Subcutaneous abdominal adipose tissue (tissue), 5 donors: ENCODE measurements at regions not wholly inside any gene's neighbourhood (a gene's known extent, or its start where the extent isn't known, plus 50 kb on each side); places are given as distances from the start of the nearest gene placed in this dataset.
A peak's percentile ranks its signal among the peaks of the same experiment; 100 is the strongest.
"Not testable (repeated sequence)": the region's sequence is repeated elsewhere in the genome, so short reads cannot be mapped to it uniquely, and the experiment has no call there.

Source experiments
- H3K27ac ChIP-seq: one replicate; pipeline ENCODE4 v1.7.0; 2013; ENCODE audit warnings: low read depth, mild to moderate bottlenecking, inconsistent platforms, low read length, moderate library complexity
- H3K27me3 ChIP-seq, 5 donors: one replicate each; pipeline ENCODE4 v1.7.0; 2013; ENCODE audit warnings: low read length in 5 of 5, inconsistent platforms in 1 of 5; ENCODE audit not compliant: control insufficient read depth in 5 of 5, insufficient read depth in 4 of 5
- H3K36me3 ChIP-seq, 5 donors: one replicate each; pipeline ENCODE4 v1.7.0; 2013; ENCODE audit warnings: low read length in 5 of 5; ENCODE audit not compliant: control insufficient read depth in 5 of 5, insufficient read depth in 5 of 5
- H3K4me1 ChIP-seq, 5 donors: one replicate each; pipeline ENCODE4 v1.7.0; 2013; ENCODE audit warnings: low read length in 5 of 5, mild to moderate bottlenecking in 3 of 5, moderate library complexity in 1 of 5; ENCODE audit not compliant: control insufficient read depth in 5 of 5, insufficient read depth in 5 of 5
- H3K4me3 ChIP-seq, 5 donors: one replicate each; pipeline ENCODE4 v1.7.0; 2013; ENCODE audit warnings: low read length in 5 of 5, low read depth in 1 of 5
- H3K9ac ChIP-seq, 5 donors: one replicate each; pipeline ENCODE4 v1.7.0; 2013; ENCODE audit warnings: low read length in 5 of 5, mild to moderate bottlenecking in 4 of 5, moderate library complexity in 3 of 5
- H3K9me3 ChIP-seq, 5 donors: one replicate each; pipeline ENCODE4 v1.7.0; 2013; ENCODE audit warnings: low read length in 5 of 5; ENCODE audit not compliant: control insufficient read depth in 5 of 5
- donor health status: healthy.
- donor health status: healthy.
- donor health status: healthy.
- donor health status: healthy.
- donor health status: healthy.

- Histone ChIP-seq H3K4me1 (peaks cover 6 to 35% (median 29%) of the 10 kb centered on the region in 5 donors), H3K27ac (peak overlapping the region; percentile 16), H3K9ac (peak overlapping the region in 3 of 5 donors; percentile 54 to 72 (median 70)), H3K4me3 (peak overlapping the region; percentile 48 to 70 (median 62))
- not testable (repeated sequence) for H3K27me3 ChIP-seq, H3K36me3 ChIP-seq, H3K9me3 ChIP-seq
These were observed 113.6 kb downstream of the KLF13 start for GRCh38 chr15:31440216-31440615.

- Histone ChIP-seq H3K9ac (peak overlapping the region in 4 of 5 donors; percentile 54 to 72 (median 64)), H3K9me3 (no peaks in the 10 kb centered on the region), H3K4me3 (peak overlapping the region; percentile 61 to 70 (median 66)), H3K36me3 (no peaks in the 10 kb centered on the region), H3K27me3 (no peaks in the 10 kb centered on the region), H3K4me1 (peaks cover 0 to 29% (median 23%) of the 10 kb centered on the region in 5 donors), H3K27ac (peak overlapping the region; percentile 16)
These were observed 114.2 kb downstream of the KLF13 start for GRCh38 chr15:31440754-31441311.

DNA sequence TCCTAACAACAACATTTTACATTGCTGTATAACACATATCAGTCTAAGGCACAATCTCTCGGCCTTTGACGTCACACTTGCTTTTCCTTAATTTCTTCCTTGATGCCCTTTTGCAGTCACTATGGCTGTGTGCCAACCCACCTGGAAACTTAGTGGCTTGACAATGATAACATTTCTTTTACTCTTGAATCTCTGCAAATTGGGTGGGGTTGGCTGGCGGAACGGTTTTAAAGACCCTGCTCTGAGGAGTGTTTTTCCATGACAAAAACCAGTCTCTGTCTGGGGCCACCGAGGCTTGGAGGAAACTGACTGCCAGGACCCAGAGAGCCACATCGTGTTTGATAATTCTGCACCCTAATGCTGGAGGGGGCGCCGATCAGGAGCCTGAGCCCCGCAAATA lies 115.6 kb downstream of the KLF13 start:
- Histone ChIP-seq H3K36me3 (no peaks in the 10 kb centered on the region), H3K4me3 (no peak overlapping the region), H3K9me3 (no peaks in the 10 kb centered on the region), H3K4me1 (peaks cover 0 to 25% (median 18%) of the 10 kb centered on the region in 5 donors), H3K27ac (peak overlapping the region; percentile 60), H3K9ac (no peak overlapping the region), H3K27me3 (no peaks in the 10 kb centered on the region)

GRCh38 chr15:31442699-31443111 lies 116.1 kb downstream of the KLF13 start:
- Histone ChIP-seq H3K4me1 (peaks cover 0 to 25% (median 18%) of the 10 kb centered on the region in 5 donors), H3K36me3 (no peaks in the 10 kb centered on the region), H3K4me3 (no peak overlapping the region), H3K9ac (no peak overlapping the region), H3K27me3 (no peaks in the 10 kb centered on the region), H3K9me3 (no peaks in the 10 kb centered on the region), H3K27ac (peak overlapping the region; percentile 60)

DNA sequence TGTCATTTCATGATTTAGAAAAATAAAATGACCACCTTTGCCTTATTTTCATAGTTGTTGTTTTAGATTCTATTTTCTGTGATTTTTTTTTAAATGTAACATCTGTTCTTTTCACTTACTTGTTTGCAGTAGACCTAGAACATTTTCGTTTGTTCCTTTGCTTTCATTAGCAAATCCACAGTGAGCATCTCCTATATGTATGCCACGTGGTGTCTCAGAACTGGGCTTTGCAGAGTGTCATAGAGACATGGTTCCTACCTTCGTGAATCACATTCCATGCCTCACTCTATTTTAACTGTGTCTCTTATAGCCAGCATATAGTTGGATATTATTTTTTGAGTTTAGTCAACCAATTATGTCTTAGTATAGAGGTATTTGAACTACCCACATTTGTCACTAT lies 118.2 kb downstream of the KLF13 start:
- Histone ChIP-seq H3K9me3 (no peaks in the 10 kb centered on the region), H3K4me3 (no peak overlapping the region), H3K4me1 (peaks cover 0 to 36% (median 21%) of the 10 kb centered on the region in 5 donors), H3K9ac (no peak overlapping the region), H3K27me3 (no peaks in the 10 kb centered on the region), H3K27ac (no peak overlapping the region), H3K36me3 (no peaks in the 10 kb centered on the region)

DNA sequence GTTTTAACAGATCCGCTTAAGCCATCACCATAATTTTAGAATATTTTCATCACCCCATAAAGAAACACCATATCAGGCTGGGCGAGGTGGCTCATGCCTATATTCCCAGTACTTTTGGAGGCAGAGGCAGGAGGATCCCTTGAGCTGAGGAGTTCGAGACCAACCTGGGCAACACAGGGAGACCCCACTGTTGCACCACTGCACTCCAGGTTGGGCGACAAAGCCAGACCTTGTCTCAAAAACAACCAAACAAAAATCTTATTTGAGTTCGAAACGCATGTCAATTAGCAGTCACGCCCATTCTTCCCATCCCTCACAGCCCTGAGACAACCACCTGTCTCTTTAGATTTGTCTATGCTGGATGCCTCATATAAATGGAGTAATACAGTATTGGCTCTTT lies 119.9 kb downstream of the KLF13 start:
- Histone ChIP-seq H3K36me3 (no peaks in the 10 kb centered on the region), H3K4me1 (peaks cover 0 to 24% (median 10%) of the 10 kb centered on the region in 5 donors), H3K27ac (no peak overlapping the region), H3K9me3 (peaks cover 0 to 5% (median 0%) of the 10 kb centered on the region in 5 donors), H3K4me3 (no peak overlapping the region), H3K9ac (no peak overlapping the region), H3K27me3 (no peaks in the 10 kb centered on the region)

DNA sequence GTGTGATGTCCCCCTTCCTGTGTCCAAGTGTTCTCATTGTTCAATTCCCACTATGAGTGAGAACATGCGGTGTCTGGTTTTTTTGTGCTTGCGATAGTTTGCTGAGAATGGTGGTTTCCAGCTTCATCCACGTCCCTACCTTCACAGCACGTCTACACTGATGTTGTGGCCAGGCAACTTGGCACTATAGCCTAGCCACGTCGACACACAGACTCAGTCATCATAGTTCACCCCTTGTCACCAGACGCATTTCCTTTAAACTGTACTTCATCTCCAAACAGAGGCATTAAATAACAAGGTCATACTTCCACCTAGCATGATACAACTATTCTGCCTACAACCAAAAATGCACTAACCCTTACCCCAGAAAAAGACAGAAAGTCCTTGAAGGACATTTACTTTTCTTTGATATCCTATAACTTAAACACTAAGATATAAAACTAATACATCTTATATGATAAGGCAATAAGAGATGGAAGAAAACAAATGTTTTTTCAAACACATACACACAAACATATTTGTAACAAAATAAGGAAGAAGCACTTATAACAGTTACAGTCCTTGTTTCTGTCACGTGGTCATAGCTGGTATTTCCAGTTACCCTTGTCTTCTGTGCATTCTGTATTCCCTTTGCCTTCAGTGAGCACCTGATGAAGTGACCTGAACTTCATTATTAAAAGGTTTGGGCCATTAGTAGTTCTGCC lies 121.4 kb downstream of the KLF13 start:
- no peak overlapping the region for H3K4me3 ChIP-seq
- no peaks in the 10 kb centered on the region for H3K36me3 ChIP-seq
- H3K4me1 ChIP-seq, result peaks cover 0 to 14% (median 3%) of the 10 kb centered on the region in 5 donors
- peaks cover 0 to 5% (median 0%) of the 10 kb centered on the region in 5 donors for H3K9me3 ChIP-seq
- no peaks in the 10 kb centered on the region for H3K27me3 ChIP-seq
- no peak overlapping the region for H3K9ac ChIP-seq
- no peak overlapping the region for H3K27ac ChIP-seq

DNA sequence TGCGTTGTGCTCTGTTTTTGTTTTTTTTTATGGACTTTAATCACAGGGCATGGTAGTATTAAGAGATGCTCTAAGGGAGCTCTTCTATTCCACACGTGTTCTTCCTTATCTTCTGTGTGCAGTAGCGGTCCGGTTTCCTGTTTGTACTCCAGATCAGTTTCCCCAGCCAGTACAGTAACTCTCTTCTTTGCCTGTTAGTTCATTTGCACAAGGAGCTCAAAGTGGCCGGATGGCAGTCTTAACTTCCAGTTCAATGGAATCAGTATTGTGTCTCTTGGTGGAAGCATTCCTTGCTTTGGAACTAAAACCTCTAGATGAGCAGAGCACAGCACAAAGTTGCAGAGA lies 122.0 kb downstream of the KLF13 start:
- no peak overlapping the region for H3K4me3 ChIP-seq
- peaks cover 0 to 14% (median 3%) of the 10 kb centered on the region in 5 donors for H3K4me1 ChIP-seq
- no peaks in the 10 kb centered on the region for H3K36me3 ChIP-seq
- H3K9me3 ChIP-seq, result peaks cover 0 to 5% (median 0%) of the 10 kb centered on the region in 5 donors
- no peak overlapping the region for H3K9ac ChIP-seq
- no peak overlapping the region for H3K27ac ChIP-seq
- H3K27me3 ChIP-seq, result no peaks in the 10 kb centered on the region

DNA sequence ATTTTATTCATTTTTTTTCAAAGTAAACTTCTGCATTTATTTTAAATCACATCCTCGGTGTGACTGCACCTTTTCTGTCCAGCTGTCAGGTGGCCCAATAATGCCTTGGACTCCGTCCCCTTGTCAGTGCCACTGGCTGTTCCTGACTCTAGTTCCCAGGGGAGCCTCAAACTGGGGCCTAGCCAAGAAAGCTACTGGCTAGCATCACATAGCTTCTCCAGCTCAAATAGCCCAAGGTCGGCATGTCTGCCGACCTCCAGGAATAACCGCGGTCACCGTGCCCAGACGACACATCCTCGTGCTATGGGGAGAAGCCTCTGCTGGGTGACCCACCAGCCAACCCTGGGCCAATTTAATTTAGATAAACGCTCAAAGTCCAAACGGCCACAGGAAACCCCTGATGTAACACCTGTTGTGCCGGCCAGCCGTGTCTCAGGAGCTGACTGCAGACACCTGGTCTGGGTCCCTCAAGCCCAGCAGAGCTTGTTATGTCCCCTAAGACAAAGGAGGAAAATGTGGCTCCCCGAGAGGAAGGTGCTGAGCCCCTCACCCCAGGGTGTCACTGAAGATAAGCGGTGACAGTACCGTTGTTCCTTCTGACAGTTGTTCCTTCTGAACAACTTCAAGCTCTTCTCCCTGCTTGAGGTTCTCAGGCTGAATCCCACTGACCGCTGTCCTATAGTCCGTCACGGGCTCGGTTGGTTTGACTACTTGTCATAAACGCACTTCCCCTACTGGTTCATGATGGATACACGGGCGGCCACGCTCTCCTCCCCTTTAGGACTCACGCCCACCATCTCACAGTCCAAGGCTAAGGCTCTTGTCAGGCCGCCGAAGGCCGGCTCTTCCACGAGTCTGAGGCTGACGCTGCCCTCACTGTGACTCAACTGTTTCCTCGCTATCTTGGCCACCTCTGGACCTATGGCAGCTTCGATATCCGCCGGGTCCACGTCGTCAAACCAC lies 126.2 kb downstream of the KLF13 start:
- Histone ChIP-seq H3K27ac (no peak overlapping the region), H3K9me3 (peaks cover 0 to 5% (median 0%) of the 10 kb centered on the region in 5 donors), H3K4me3 (no peak overlapping the region), H3K9ac (no peak overlapping the region), H3K27me3 (no peaks in the 10 kb centered on the region), H3K36me3 (no peaks in the 10 kb centered on the region), H3K4me1 (peaks cover 1 to 24% (median 14%) of the 10 kb centered on the region in 5 donors)
